SH-SY5Y (cell line): ENCODE measurements at regions not wholly inside any gene's neighbourhood (a gene's known extent, or its start where the extent isn't known, plus 50 kb on each side); places are given as distances from the start of the nearest gene placed in this dataset.

Experiments
- GATA2 ChIP-seq: IDR thresholded peaks from 2 replicates; pipeline ENCODE4 v1.6.1; 2011; ENCODE audit warnings: mild to moderate bottlenecking, low read depth, low read length
- GATA3 ChIP-seq: IDR thresholded peaks from 2 replicates; pipeline ENCODE4 v1.6.1; 2011; ENCODE audit warnings: low read depth, mild to moderate bottlenecking, low read length, moderate library complexity

- TF ChIP-seq GATA3 (no peak), GATA2 (no peak)
Measured at GRCh38 chr12:59219148-59219547, 298.8 kb upstream of the LRIG3 start.

- TF ChIP-seq GATA3: no peak
- no peak for TF ChIP-seq GATA2
Measured at GRCh38 chr12:59196989-59197388, 276.7 kb upstream of the LRIG3 start.

GRCh38 chr12:59194794-59195193, 274.5 kb upstream of the LRIG3 start:
- TF ChIP-seq GATA3 (no peak), GATA2 (no peak)

GRCh38 chr12:59193476-59194050, 273.3 kb upstream of the LRIG3 start:
- TF ChIP-seq GATA2 (no peak), GATA3 (no peak)

- no peak for TF ChIP-seq GATA3
Measured at GRCh38 chr12:59191372-59191771, 271.1 kb upstream of the LRIG3 start.

GRCh38 chr12:59186451-59186850, 266.1 kb upstream of the LRIG3 start:
- no peak for TF ChIP-seq GATA3
- TF ChIP-seq GATA2: no peak

- no peak for TF ChIP-seq GATA2
- no peak for TF ChIP-seq GATA3
Measured at GRCh38 chr12:59185295-59185694, 265.0 kb upstream of the LRIG3 start.

- TF ChIP-seq GATA3 (no peak), GATA2 (no peak)
Measured at GRCh38 chr12:59182658-59183455, 262.6 kb upstream of the LRIG3 start.

- TF ChIP-seq GATA2: no peak
- no peak for TF ChIP-seq GATA3
Measured at GRCh38 chr12:59182191-59182590, 261.9 kb upstream of the LRIG3 start.

GRCh38 chr12:59181196-59181777, 261.0 kb upstream of the LRIG3 start:
- no peak for TF ChIP-seq GATA2
- TF ChIP-seq GATA3: no peak

GRCh38 chr12:59179231-59179630, 258.9 kb upstream of the LRIG3 start:
- no peak for TF ChIP-seq GATA3
- TF ChIP-seq GATA2: no peak

GRCh38 chr12:59173695-59174094, 253.4 kb upstream of the LRIG3 start:
- no peak for TF ChIP-seq GATA3
- no peak for TF ChIP-seq GATA2

GRCh38 chr12:59168647-59169046, 248.3 kb upstream of the LRIG3 start:
- TF ChIP-seq GATA3: no peak

GRCh38 chr12:59166457-59166856, 246.2 kb upstream of the LRIG3 start:
- TF ChIP-seq GATA2: no peak
- TF ChIP-seq GATA3: no peak
